PC-9 (cell line): ENCODE measurements at regions not wholly inside any gene's neighbourhood (a gene's known extent, or its start where the extent isn't known, plus 50 kb on each side); places are given as distances from the start of the nearest gene placed in this dataset.

Experiments
- BruUV-seq: library from RNA; stranded (reverse); fragments of 400-500 nt; replicated peaks from 2 replicates; lab custom pipeline; 2021; lab: Mats Ljungman, UMichigan
- CTCF ChIA-PET: fragments of 300-600 bp; sonication (Branson Sonifier 250); formaldehyde crosslinking; loops from one replicate; lab custom pipeline; 2022; ENCODE audit warnings: antibody characterized with exemption; lab: Charles Lee
- POLR2A ChIA-PET: fragments of 300-600 bp; sonication (Branson Sonifier 250); formaldehyde crosslinking; loops from one replicate; lab custom pipeline; 2022; ENCODE audit warnings: antibody characterized with exemption; ENCODE audit not compliant: unreplicated experiment; lab: Charles Lee
- DNase-seq, 2 experiments: peaks; one replicate each; pipeline versions ENCODE4 v3.0.0 to v3.0.0-alpha.2; 2015 to 2022; ENCODE audit warnings: mixed read lengths in 1 of 2
- H2AFZ ChIP-seq: fragments of 200-600 bp; sonication (generic); 2 replicates; pipeline ENCODE4 v1.8.1; 2017; ENCODE audit warnings: antibody characterized with exemption
- H3F3A ChIP-seq: fragments of 200-600 bp; sonication (generic); 2 replicates; pipeline ENCODE4 v1.8.1; 2017; ENCODE audit warnings: antibody characterized with exemption, mild to moderate bottlenecking, low read depth; ENCODE audit not compliant: insufficient read depth
- H3K27ac ChIP-seq: fragments of 200-600 bp; sonication (generic); 2 replicates; pipeline ENCODE4 v1.6.1; 2016; ENCODE audit warnings: mixed run types
- H3K27me3 ChIP-seq: fragments of 200-600 bp; sonication (generic); 2 replicates; pipeline ENCODE4 v1.6.1; 2016; ENCODE audit warnings: low read depth, mixed run types; ENCODE audit not compliant: insufficient read depth
- H3K36me3 ChIP-seq: fragments of 200-600 bp; sonication (generic); 2 replicates; pipeline ENCODE4 v1.6.1; 2016; ENCODE audit warnings: low read depth, mixed run types
- H3K4me1 ChIP-seq: fragments of 200-600 bp; sonication (generic); replicated peaks from 2 replicates; pipeline ENCODE4 v1.6.1; 2016; ENCODE audit warnings: mixed run types; ENCODE audit not compliant: insufficient read depth
- H3K4me2 ChIP-seq: fragments of 200-600 bp; sonication (generic); 2 replicates; pipeline ENCODE4 v1.6.1; 2017; ENCODE audit warnings: mixed run types
- H3K4me3 ChIP-seq: fragments of 200-600 bp; sonication (generic); 2 replicates; pipeline ENCODE4 v1.6.1; 2016; ENCODE audit warnings: mixed run types
- H3K79me2 ChIP-seq: fragments of 200-600 bp; sonication (generic); 2 replicates; pipeline ENCODE4 v1.6.1; 2017; ENCODE audit warnings: low read depth, mixed run types
- H3K9me2 ChIP-seq: fragments of 200-600 bp; sonication (generic); 2 replicates; pipeline ENCODE4 v1.8.1; 2017; ENCODE audit warnings: mild to moderate bottlenecking; ENCODE audit not compliant: insufficient read depth
- H3K9me3 ChIP-seq: fragments of 200-600 bp; sonication (generic); 2 replicates; pipeline ENCODE4 v1.8.1; 2016; ENCODE audit warnings: low read depth; ENCODE audit not compliant: insufficient read depth
- H4K20me1 ChIP-seq: fragments of 200-600 bp; sonication (generic); 2 replicates; pipeline ENCODE4 v1.8.1; 2017; ENCODE audit not compliant: insufficient read depth
- EZH2 ChIP-seq: fragments of 200-600 bp; sonication (generic); IDR thresholded peaks from 2 replicates; pipeline ENCODE4 v1.8.0; 2017; ENCODE audit warnings: antibody characterized with exemption, low read depth
- intact Hi-C: fragments of 100-400 bp; cut with micrococcal nuclease; formaldehyde crosslinking; loops from one replicate; pipeline ENCODE4 v1.10.0; 2022; ENCODE audit not compliant: unreplicated experiment
- TF ChIP-seq, protein P1 (sequence below): fragments of 200-600 bp; sonication (generic); conservative IDR thresholded peaks from 2 replicates; pipeline ENCODE4 v1.6.1; 2017; ENCODE audit warnings: mixed run types, antibody characterized with exemption, mild to moderate bottlenecking, moderate library complexity

DNA sequence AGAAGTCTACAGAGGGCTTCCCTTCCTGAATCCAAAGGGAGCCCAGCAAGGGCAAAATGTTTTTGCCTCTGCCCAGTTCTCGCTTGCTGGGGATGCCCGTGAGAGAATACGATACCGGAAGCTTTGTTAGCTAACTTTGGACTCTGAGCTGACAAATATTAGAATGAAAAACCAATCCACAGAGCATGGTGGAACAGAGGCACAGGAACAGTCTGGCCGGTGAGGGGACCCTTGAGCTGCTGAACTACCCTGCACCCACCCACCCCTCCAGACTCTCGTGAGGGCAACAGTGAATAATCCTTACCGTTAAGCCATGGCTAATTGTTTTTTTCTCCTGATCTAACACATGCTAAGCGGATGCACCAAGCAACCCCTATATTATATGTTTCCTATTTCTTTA is 76.3 kb upstream of the AKT3 start:
- TF ChIP-seq EZH2 = no peak
- TF ChIP-seq, protein P1, sequence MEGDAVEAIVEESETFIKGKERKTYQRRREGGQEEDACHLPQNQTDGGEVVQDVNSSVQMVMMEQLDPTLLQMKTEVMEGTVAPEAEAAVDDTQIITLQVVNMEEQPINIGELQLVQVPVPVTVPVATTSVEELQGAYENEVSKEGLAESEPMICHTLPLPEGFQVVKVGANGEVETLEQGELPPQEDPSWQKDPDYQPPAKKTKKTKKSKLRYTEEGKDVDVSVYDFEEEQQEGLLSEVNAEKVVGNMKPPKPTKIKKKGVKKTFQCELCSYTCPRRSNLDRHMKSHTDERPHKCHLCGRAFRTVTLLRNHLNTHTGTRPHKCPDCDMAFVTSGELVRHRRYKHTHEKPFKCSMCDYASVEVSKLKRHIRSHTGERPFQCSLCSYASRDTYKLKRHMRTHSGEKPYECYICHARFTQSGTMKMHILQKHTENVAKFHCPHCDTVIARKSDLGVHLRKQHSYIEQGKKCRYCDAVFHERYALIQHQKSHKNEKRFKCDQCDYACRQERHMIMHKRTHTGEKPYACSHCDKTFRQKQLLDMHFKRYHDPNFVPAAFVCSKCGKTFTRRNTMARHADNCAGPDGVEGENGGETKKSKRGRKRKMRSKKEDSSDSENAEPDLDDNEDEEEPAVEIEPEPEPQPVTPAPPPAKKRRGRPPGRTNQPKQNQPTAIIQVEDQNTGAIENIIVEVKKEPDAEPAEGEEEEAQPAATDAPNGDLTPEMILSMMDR = no peak
- CTCF ChIA-PET = no interaction called here
- Histone ChIP-seq H3F3A (peaks cover 49% of the 10 kb centered on the region), H3K27me3 (no peaks in the 10 kb centered on the region), H3K4me3 (no peak overlapping the region), H3K36me3 (0 out of 2 replicates have a peak, but pooled peaks cover 3% of the 10 kb centered on the region), H4K20me1 (no peaks in the 10 kb centered on the region), H3K9me2 (no peaks in the 10 kb centered on the region), H3K4me2 (peak overlapping the region; percentile 74), H2AFZ (no peak overlapping the region), H3K4me1 (peaks cover 72% of the 10 kb centered on the region), H3K79me2 (no peaks in the 10 kb centered on the region), H3K27ac (peak overlapping the region; percentile 97), H3K9me3 (no peaks in the 10 kb centered on the region)
- intact Hi-C loops = loop anchor here (2.0 to 10.0 kb wide), 4 partner anchors 139 to 526 kb away; partner anchors contain the start of gene ADSS2
- no peak for DNase-seq
- POLR2A ChIA-PET = no interaction called here
- TSS peak; percentile 37 for BruUV-seq

DNA sequence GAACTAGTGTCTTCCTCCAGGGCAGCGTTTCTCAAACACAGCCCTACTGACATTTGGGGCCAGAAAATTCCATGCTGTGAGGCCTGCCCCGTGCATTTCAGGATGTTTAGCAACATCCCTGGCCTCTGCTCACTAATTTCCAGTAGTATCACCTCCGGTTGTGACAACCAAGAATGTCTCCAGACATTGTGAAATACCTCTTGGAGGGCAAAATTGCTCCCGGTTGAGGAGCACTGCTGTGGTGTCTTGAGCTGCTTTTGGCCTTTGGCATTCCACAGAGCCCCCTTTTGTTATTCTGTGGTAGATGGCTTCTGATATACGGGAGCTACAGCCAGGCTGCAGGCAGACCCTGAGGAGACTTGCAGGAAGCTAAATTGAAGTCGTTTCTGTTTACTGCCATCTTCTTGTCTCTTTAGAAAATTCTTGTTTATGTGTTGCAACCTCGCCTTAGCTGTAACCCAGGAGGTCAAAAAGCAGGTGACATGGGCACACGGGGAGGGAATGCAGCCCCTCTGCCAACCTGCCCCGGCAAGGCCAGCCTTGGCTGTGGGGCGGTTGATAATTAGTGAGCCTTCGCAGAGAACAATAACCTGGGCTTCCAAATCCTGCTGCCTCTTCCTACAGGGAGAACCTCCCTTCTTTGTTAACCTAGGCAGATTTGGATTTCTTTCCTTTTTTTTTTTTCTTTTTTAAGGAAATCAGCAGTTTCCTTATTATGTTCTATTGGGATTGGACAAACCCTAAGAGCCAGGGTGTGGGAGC is 74.7 kb upstream of the AKT3 start:
- peak overlapping the region; percentile 54 for H2AFZ ChIP-seq
- DNase-seq = peak; percentile 64 to 99
- H3K9me3 ChIP-seq = no peaks in the 10 kb centered on the region
- no peaks in the 10 kb centered on the region for H4K20me1 ChIP-seq
- peak overlapping the region; percentile 74 for H3K4me2 ChIP-seq
- BruUV-seq = TSS peak; percentile 74
- H3K27ac ChIP-seq = peak overlapping the region; percentile 97
- CTCF ChIA-PET = interaction anchor here (0.6 kb wide), 2 partner anchors 81 to 216 kb away, joined by 3 to 4 read pairs; no protein-coding TSS in a partner anchor
- H3K36me3 ChIP-seq = 0 out of 2 replicates have a peak, but pooled peaks cover 3% of the 10 kb centered on the region
- peak overlapping the region; percentile 32; the same call in 1 of the 2 replicates for H3K4me3 ChIP-seq
- no peak for TF ChIP-seq EZH2
- TF ChIP-seq, protein P1 = no peak
- peaks cover 72% of the 10 kb centered on the region for H3K4me1 ChIP-seq
- POLR2A ChIA-PET = interaction anchor here (0.5 to 1.3 kb wide), 6 partner anchors 15 to 409 kb away, joined by 3 to 12 read pairs (median 6); partner anchors contain the start of gene AKT3
- H3F3A ChIP-seq = peaks cover 49% of the 10 kb centered on the region
- H3K79me2 ChIP-seq = no peaks in the 10 kb centered on the region
- no peaks in the 10 kb centered on the region for H3K9me2 ChIP-seq
- intact Hi-C loops = loop anchor here (1.0 to 10.0 kb wide), 4 partner anchors 124 to 528 kb away; partner anchors contain the start of gene ADSS2
- H3K27me3 ChIP-seq = no peaks in the 10 kb centered on the region

DNA sequence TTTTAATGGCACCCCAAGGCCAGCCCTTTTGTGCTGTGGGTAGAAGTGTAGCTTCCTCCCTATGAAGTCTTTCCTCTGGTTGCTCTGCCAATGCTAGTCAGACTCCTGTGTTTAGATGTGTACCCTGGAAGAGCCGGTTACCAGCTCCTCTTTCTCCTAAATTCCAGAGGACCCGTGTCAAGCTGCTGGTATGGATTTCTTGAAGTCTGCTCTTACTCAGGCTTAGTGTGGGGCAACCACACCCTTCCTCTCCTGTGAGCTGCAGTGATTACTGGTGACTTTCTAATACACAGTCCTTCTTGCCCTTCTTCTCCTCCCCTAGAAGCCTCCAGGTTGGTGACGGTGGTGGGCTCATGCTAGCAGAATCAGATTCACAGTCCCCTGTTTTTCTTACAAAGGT is 74.1 kb upstream of the AKT3 start:
- no peaks in the 10 kb centered on the region for H3K9me3 ChIP-seq
- no peak for TF ChIP-seq EZH2
- TF ChIP-seq, protein P1 = no peak
- DNase-seq = peak; percentile 72 to 99
- peak overlapping the region; percentile 54; the same call in 1 of the 2 replicates for H2AFZ ChIP-seq
- no peaks in the 10 kb centered on the region for H3K27me3 ChIP-seq
- H4K20me1 ChIP-seq = no peaks in the 10 kb centered on the region
- ChIA-PET POLR2A (interaction anchor here (0.5 to 1.1 kb wide), 5 partner anchors 74 to 409 kb away, joined by 3 to 12 read pairs (median 7); partner anchors contain the start of gene AKT3), CTCF (interaction anchor here (0.6 kb wide), 1 partner anchor 80 kb away, joined by 3 read pairs; no protein-coding TSS in a partner anchor)
- H3K36me3 ChIP-seq = 0 out of 2 replicates have a peak, but pooled peaks cover 3% of the 10 kb centered on the region
- H3K9me2 ChIP-seq = no peaks in the 10 kb centered on the region
- BruUV-seq = no TSS peak
- no peaks in the 10 kb centered on the region for H3K79me2 ChIP-seq
- H3K27ac ChIP-seq = peak overlapping the region; percentile 97
- H3K4me1 ChIP-seq = peaks cover 72% of the 10 kb centered on the region
- peaks cover 49% of the 10 kb centered on the region for H3F3A ChIP-seq
- H3K4me2 ChIP-seq = peak overlapping the region; percentile 74
- peak overlapping the region; percentile 32; the same call in 1 of the 2 replicates for H3K4me3 ChIP-seq
- intact Hi-C loops = loop anchor here (1.0 to 10.0 kb wide), 2 partner anchors 124 to 209 kb away; no protein-coding TSS in a partner anchor
